ENCODE measurements at regions not wholly inside any gene's neighbourhood (a gene's known extent, or its start where the extent isn't known, plus 50 kb on each side); places are given as distances from the start of the nearest gene placed in this dataset.

DNA sequence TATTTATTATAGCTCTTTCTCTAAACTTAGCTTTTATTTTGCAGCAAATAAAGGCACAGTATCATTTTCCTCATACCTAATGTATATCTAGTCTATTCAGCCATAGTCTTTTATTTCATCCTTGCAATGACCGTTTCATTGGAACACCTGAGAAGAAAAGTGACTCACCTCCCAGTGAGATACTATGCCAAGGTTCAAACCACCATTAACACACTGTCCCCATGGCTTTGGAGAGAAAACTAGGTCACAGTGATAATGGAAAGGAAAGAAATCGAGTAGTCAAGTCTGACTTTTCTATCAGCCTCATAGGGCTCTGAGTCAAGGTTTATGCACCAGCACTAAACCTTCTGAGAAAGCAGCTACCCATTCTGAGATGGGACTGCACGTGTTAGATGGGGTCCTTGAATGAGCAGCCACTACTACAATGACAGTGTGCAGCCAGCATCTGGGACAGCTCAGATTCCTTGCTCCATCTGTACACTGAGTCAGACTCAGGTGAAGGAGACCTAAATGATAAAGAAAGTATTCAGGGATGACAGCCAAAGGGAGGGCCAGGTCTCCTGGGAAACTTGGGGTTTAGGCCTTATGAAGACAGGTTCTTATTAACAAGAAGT, 971.1 kb upstream of the ACVR2A start:
- no peak for TF ChIP-seq POLR2A (IDR thresholded peaks at IDR 0.05)
- TF ChIP-seq, protein P1, sequence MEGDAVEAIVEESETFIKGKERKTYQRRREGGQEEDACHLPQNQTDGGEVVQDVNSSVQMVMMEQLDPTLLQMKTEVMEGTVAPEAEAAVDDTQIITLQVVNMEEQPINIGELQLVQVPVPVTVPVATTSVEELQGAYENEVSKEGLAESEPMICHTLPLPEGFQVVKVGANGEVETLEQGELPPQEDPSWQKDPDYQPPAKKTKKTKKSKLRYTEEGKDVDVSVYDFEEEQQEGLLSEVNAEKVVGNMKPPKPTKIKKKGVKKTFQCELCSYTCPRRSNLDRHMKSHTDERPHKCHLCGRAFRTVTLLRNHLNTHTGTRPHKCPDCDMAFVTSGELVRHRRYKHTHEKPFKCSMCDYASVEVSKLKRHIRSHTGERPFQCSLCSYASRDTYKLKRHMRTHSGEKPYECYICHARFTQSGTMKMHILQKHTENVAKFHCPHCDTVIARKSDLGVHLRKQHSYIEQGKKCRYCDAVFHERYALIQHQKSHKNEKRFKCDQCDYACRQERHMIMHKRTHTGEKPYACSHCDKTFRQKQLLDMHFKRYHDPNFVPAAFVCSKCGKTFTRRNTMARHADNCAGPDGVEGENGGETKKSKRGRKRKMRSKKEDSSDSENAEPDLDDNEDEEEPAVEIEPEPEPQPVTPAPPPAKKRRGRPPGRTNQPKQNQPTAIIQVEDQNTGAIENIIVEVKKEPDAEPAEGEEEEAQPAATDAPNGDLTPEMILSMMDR (IDR thresholded peaks at IDR 0.05) = no peak
